ENCODE measurements at regions not wholly inside any gene's neighbourhood (a gene's known extent, or its start where the extent isn't known, plus 50 kb on each side); places are given as distances from the start of the nearest gene placed in this dataset.

DNA sequence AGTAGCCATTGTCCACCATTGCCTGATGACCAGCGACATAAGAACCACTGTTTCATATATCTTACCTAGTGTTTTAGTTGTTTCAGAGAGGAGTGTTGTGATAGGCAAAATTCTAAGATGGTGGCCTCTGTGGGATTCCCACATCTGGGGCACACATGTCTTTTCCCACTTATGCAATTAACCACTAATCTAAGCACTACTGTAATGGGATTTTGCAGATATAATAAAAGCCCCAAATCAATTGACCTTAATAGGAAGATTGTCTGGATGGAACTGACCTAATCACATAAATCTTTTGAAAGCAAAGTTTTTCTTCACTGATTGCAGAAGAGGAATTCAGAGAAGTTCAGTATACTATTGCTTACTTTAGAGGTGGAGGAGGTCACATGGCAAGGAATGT is 469.9 kb downstream of the NUP35 start:
- TF ChIP-seq, protein P1, sequence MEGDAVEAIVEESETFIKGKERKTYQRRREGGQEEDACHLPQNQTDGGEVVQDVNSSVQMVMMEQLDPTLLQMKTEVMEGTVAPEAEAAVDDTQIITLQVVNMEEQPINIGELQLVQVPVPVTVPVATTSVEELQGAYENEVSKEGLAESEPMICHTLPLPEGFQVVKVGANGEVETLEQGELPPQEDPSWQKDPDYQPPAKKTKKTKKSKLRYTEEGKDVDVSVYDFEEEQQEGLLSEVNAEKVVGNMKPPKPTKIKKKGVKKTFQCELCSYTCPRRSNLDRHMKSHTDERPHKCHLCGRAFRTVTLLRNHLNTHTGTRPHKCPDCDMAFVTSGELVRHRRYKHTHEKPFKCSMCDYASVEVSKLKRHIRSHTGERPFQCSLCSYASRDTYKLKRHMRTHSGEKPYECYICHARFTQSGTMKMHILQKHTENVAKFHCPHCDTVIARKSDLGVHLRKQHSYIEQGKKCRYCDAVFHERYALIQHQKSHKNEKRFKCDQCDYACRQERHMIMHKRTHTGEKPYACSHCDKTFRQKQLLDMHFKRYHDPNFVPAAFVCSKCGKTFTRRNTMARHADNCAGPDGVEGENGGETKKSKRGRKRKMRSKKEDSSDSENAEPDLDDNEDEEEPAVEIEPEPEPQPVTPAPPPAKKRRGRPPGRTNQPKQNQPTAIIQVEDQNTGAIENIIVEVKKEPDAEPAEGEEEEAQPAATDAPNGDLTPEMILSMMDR (IDR thresholded peaks at IDR 0.05; ENCODE audit: extremely low read depth in 1 of 2, insufficient read depth in 1 of 2, low read depth in 1 of 2, low read length in 2 of 2): no peak
- TF ChIP-seq POLR2A (IDR thresholded peaks at IDR 0.05; ENCODE audit: low read depth, low read length): no peak
- TF ChIP-seq POLR2AphosphoS5 (IDR thresholded peaks at IDR 0.05; ENCODE audit: insufficient read depth, low read depth, low read length): no peak
- no peak for TF ChIP-seq JUN (IDR thresholded peaks at IDR 0.05; ENCODE audit: borderline replicate concordance, insufficient read depth, insufficient read length, low read depth)
- no peak for TF ChIP-seq EZH2 (IDR thresholded peaks at IDR 0.05; ENCODE audit: borderline replicate concordance, low read depth, low read length, severe bottlenecking)
- no peak for TF ChIP-seq MYC (IDR thresholded peaks at IDR 0.05; ENCODE audit: low read depth, low read length)
- TF ChIP-seq FOS (IDR thresholded peaks at IDR 0.05; ENCODE audit: borderline replicate concordance, insufficient read depth, low read length): no peak

Data from endothelial cell of umbilical vein (primary cell).